ENCODE measurements at regions not wholly inside any gene's neighbourhood (a gene's known extent, or its start where the extent isn't known, plus 50 kb on each side); places are given as distances from the start of the nearest gene placed in this dataset.

DNA sequence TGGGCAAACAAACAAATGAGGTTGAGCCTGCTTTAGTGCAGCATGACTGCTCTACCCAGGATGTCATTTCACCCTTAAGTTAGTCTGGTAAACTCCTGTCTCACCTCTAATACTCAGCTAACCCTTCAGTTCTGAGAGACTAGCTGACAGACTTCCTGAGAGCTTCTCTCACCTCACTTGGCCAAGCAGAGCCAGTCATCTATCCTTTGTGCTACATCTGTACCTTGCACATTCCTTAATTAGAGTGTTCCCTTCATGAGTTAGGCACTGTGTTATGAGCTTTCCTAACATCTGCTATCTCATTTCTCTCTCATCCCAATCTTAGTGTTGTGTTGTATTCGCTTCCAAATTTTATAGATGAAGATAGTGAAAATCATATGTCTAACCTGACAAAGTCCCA, 220.1 kb upstream of the PIK3C3 start:
- TF ChIP-seq, protein P1, sequence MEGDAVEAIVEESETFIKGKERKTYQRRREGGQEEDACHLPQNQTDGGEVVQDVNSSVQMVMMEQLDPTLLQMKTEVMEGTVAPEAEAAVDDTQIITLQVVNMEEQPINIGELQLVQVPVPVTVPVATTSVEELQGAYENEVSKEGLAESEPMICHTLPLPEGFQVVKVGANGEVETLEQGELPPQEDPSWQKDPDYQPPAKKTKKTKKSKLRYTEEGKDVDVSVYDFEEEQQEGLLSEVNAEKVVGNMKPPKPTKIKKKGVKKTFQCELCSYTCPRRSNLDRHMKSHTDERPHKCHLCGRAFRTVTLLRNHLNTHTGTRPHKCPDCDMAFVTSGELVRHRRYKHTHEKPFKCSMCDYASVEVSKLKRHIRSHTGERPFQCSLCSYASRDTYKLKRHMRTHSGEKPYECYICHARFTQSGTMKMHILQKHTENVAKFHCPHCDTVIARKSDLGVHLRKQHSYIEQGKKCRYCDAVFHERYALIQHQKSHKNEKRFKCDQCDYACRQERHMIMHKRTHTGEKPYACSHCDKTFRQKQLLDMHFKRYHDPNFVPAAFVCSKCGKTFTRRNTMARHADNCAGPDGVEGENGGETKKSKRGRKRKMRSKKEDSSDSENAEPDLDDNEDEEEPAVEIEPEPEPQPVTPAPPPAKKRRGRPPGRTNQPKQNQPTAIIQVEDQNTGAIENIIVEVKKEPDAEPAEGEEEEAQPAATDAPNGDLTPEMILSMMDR (IDR thresholded peaks at IDR 0.05; ENCODE audit: control extremely low read depth in 1 of 3, insufficient read depth in 1 of 3, low read depth in 1 of 3, low read length in 3 of 3): no peak
- TF ChIP-seq SUZ12 (IDR thresholded peaks at IDR 0.05; ENCODE audit: low read length) (no peak), BACH1 (IDR thresholded peaks at IDR 0.05; ENCODE audit: low read length) (no peak), RFX5 (IDR thresholded peaks at IDR 0.05; ENCODE audit: borderline replicate concordance, low read depth, low read length) (no peak)

Measured in H1 (cell line).